ENCODE measurements at regions not wholly inside any gene's neighbourhood (a gene's known extent, or its start where the extent isn't known, plus 50 kb on each side); places are given as distances from the start of the nearest gene placed in this dataset.

DNA sequence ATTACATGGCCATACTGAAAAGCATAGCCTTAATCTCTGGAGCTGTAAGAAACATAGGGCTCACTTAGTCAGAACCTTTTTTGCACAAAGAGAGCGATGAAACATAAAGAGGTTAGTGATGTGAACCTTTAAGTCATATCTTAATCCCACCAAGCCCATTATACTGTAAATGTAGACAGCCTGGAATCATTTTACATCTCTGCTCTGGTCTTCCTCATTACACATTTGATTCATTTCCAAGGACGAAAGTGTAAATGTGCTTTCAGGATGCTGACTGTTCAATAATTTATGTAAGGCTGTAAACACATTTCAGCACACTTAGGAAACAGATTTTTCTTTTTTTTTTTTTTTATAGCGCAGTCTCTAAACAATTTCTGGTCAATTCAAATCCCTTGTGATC lies 131.3 kb upstream of the B3GAT2 start:
- POLR2A ChIA-PET = no interaction called here
- in situ Hi-C loops (cut with HindIII; ENCODE audit: low pct_unique_long_range_greater_than_20kb, low sequenced_read_pairs) (no loop called here), intact Hi-C loops (cut with micrococcal nuclease; ENCODE audit: unreplicated experiment) (no loop called here)
- no peak overlapping the region for H3K27ac ChIP-seq (ENCODE audit: low read length)
- DNase-seq (ENCODE audit: low read depth, low spot score) (no peak), ATAC-seq (no peak)
- H3K36me3 ChIP-seq (ENCODE audit: control insufficient read depth, insufficient read depth, low read length) = no peaks in the 10 kb centered on the region
- H3K27me3 ChIP-seq (ENCODE audit: control insufficient read depth, insufficient read depth, low read length) = no peaks in the 10 kb centered on the region
- CTCF ChIA-PET = no interaction called here
- H3K4me3 ChIP-seq (ENCODE audit: low read depth in 2 of 2, low read length in 2 of 2) = no peak overlapping the region
- no peaks in the 10 kb centered on the region for H3K9me3 ChIP-seq (ENCODE audit: control insufficient read depth, insufficient read depth, low read depth, low read length)
- BruUV-seq (replicated peaks) = no TSS peak
- no peaks in the 10 kb centered on the region for H3K4me1 ChIP-seq (ENCODE audit: control insufficient read depth, insufficient read depth, low read length)
- TF ChIP-seq, protein P1, sequence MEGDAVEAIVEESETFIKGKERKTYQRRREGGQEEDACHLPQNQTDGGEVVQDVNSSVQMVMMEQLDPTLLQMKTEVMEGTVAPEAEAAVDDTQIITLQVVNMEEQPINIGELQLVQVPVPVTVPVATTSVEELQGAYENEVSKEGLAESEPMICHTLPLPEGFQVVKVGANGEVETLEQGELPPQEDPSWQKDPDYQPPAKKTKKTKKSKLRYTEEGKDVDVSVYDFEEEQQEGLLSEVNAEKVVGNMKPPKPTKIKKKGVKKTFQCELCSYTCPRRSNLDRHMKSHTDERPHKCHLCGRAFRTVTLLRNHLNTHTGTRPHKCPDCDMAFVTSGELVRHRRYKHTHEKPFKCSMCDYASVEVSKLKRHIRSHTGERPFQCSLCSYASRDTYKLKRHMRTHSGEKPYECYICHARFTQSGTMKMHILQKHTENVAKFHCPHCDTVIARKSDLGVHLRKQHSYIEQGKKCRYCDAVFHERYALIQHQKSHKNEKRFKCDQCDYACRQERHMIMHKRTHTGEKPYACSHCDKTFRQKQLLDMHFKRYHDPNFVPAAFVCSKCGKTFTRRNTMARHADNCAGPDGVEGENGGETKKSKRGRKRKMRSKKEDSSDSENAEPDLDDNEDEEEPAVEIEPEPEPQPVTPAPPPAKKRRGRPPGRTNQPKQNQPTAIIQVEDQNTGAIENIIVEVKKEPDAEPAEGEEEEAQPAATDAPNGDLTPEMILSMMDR (IDR thresholded peaks at IDR 0.05) = no peak
- TF ChIP-seq TCF7L2 (IDR thresholded peaks at IDR 0.05; ENCODE audit: low read depth, low read length) (no peak), POLR2AphosphoS5 (IDR thresholded peaks at IDR 0.05; ENCODE audit: low read depth, low read length) (no peak), SIN3A (IDR thresholded peaks at IDR 0.05; ENCODE audit: borderline replicate concordance, insufficient read depth, low read depth, low read length) (no peak)
- TF ChIP-seq, protein P2, sequence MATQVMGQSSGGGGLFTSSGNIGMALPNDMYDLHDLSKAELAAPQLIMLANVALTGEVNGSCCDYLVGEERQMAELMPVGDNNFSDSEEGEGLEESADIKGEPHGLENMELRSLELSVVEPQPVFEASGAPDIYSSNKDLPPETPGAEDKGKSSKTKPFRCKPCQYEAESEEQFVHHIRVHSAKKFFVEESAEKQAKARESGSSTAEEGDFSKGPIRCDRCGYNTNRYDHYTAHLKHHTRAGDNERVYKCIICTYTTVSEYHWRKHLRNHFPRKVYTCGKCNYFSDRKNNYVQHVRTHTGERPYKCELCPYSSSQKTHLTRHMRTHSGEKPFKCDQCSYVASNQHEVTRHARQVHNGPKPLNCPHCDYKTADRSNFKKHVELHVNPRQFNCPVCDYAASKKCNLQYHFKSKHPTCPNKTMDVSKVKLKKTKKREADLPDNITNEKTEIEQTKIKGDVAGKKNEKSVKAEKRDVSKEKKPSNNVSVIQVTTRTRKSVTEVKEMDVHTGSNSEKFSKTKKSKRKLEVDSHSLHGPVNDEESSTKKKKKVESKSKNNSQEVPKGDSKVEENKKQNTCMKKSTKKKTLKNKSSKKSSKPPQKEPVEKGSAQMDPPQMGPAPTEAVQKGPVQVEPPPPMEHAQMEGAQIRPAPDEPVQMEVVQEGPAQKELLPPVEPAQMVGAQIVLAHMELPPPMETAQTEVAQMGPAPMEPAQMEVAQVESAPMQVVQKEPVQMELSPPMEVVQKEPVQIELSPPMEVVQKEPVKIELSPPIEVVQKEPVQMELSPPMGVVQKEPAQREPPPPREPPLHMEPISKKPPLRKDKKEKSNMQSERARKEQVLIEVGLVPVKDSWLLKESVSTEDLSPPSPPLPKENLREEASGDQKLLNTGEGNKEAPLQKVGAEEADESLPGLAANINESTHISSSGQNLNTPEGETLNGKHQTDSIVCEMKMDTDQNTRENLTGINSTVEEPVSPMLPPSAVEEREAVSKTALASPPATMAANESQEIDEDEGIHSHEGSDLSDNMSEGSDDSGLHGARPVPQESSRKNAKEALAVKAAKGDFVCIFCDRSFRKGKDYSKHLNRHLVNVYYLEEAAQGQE (IDR thresholded peaks at IDR 0.05; ENCODE audit: insufficient read depth in 1 of 2, low read depth in 2 of 2, low read length in 1 of 2) = no peak

DNA sequence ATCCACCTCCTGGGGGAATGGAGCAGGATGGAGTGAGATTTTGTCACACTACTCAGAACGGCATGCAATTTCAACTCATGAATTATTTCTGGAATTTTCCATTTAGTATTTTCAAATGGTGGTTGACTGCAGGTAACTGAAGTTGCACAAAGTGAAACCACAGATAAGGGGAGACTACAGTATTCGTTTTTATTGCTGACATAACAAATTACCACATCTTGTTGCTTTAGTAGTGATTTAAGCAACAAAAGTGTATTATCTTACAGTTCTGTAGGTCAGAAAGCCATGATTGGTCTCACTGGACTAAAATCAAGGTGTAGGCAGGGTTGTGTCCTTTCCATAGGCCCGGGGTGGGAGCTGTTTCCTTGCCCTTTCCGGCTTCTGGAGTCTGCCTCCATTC lies 133.4 kb upstream of the B3GAT2 start:
- intact Hi-C loops (cut with micrococcal nuclease; ENCODE audit: unreplicated experiment) = no loop called here
- in situ Hi-C loops (cut with HindIII; ENCODE audit: low pct_unique_long_range_greater_than_20kb, low sequenced_read_pairs) = no loop called here
- ChIA-PET POLR2A (no interaction called here), CTCF (no interaction called here)
- BruUV-seq (replicated peaks) = no TSS peak
- ATAC-seq (no peak), DNase-seq (ENCODE audit: low read depth, low spot score) (no peak)
- no peak overlapping the region for H3K4me3 ChIP-seq (ENCODE audit: low read depth in 2 of 2, low read length in 2 of 2)
- no peak overlapping the region for H3K27ac ChIP-seq (ENCODE audit: low read length)
- no peaks in the 10 kb centered on the region for H3K9me3 ChIP-seq (ENCODE audit: control insufficient read depth, insufficient read depth, low read depth, low read length)
- H3K27me3 ChIP-seq (ENCODE audit: control insufficient read depth, insufficient read depth, low read length) = no peaks in the 10 kb centered on the region
- no peaks in the 10 kb centered on the region for H3K36me3 ChIP-seq (ENCODE audit: control insufficient read depth, insufficient read depth, low read length)
- TF ChIP-seq, protein P1 (IDR thresholded peaks at IDR 0.05) = no peak
- TF ChIP-seq, protein P2 (IDR thresholded peaks at IDR 0.05; ENCODE audit: insufficient read depth in 1 of 2, low read depth in 2 of 2, low read length in 1 of 2) = no peak
- no peak for TF ChIP-seq TCF7L2 (IDR thresholded peaks at IDR 0.05; ENCODE audit: low read depth, low read length)
- TF ChIP-seq SIN3A (IDR thresholded peaks at IDR 0.05; ENCODE audit: borderline replicate concordance, insufficient read depth, low read depth, low read length) = no peak
- TF ChIP-seq POLR2AphosphoS5 (IDR thresholded peaks at IDR 0.05; ENCODE audit: low read depth, low read length) = no peak
- H3K4me1 ChIP-seq (ENCODE audit: control insufficient read depth, insufficient read depth, low read length) = no peaks in the 10 kb centered on the region
